Spleen (tissue), 11 donors: ENCODE measurements at regions not wholly inside any gene's neighbourhood (a gene's known extent, or its start where the extent isn't known, plus 50 kb on each side); places are given as distances from the start of the nearest gene placed in this dataset.

Experiments used
- DNase-seq: peaks from one replicate; pipeline ENCODE4 v3.0.0-alpha.2; 2020
- H3K27ac ChIP-seq, 8 donors: fragments of 200-600 bp; sonication (generic) in 7 of 8; 1 replicate in 4 of 8; 2 replicates in 4 of 8; pipeline versions ENCODE4 v1.5.0 to v1.8.0; 2016 to 2021; ENCODE audit warnings: inconsistent platforms in 4 of 8, mild to moderate bottlenecking in 4 of 8, moderate library complexity in 1 of 8
- H3K27me3 ChIP-seq, 7 donors: fragments of 200-600 bp; sonication (generic) in 6 of 7; replicated peaks in 1 of 7; 1 replicate in 4 of 7; 2 replicates in 3 of 7; pipeline versions ENCODE4 v1.5.0 to v1.8.0; 2016 to 2021; ENCODE audit warnings: inconsistent platforms in 3 of 7, mild to moderate bottlenecking in 1 of 7
- H3K36me3 ChIP-seq, 6 donors: fragments of 200-600 bp; sonication (generic) in 5 of 6; 1 replicate in 4 of 6; 2 replicates in 2 of 6; pipeline versions ENCODE4 v1.5.0 to v1.8.0; 2016 to 2021; ENCODE audit warnings: inconsistent platforms in 2 of 6
- H3K4me1 ChIP-seq, 6 donors: fragments of 200-600 bp; sonication (generic) in 5 of 6; 1 replicate in 3 of 6; 2 replicates in 3 of 6; pipeline versions ENCODE4 v1.5.0 to v1.8.0; 2016 to 2021; ENCODE audit warnings: inconsistent platforms in 3 of 6
- H3K4me3 ChIP-seq, 8 donors: fragments of 200-600 bp; sonication (generic) in 7 of 8; 1 replicate in 4 of 8; 2 replicates in 4 of 8; pipeline versions ENCODE4 v1.5.0 to v1.8.0; 2016 to 2021; ENCODE audit warnings: inconsistent platforms in 4 of 8, mild to moderate bottlenecking in 4 of 8, moderate library complexity in 2 of 8
- H3K9me3 ChIP-seq, 8 donors: fragments of 200-600 bp; sonication (generic) in 7 of 8; 1 replicate in 4 of 8; 2 replicates in 4 of 8; pipeline versions ENCODE4 v1.5.0 to v1.8.0; 2016 to 2021; ENCODE audit warnings: inconsistent platforms in 4 of 8
- POLR2A ChIP-seq, 3 donors: fragments of 450-650 bp; IDR thresholded peaks; one replicate each; pipeline ENCODE4 v1.5.1; 2017; ENCODE audit warnings: antibody characterized with exemption in 3 of 3, mild to moderate bottlenecking in 1 of 3
- POLR2AphosphoS5 ChIP-seq, 3 donors: sonication (generic); formaldehyde crosslinking; IDR thresholded peaks; one replicate each; pipeline ENCODE4 v1.5.1; 2017; ENCODE audit warnings: antibody characterized with exemption in 3 of 3
- WGBS, 5 donors: extraction: QIAGEN DNeasy Blood & Tissue Kit in 3 of 5; methylation state at CpG; one replicate each; pipeline versions ENCODE4 v1.1.5 to v1.1.7; 2013 to 2018; 5-methylcytosine and 5-hydroxymethylcytosine counted together
- intact Hi-C: fragments of 100-400 bp; cut with DNase I; formaldehyde crosslinking; loops from one replicate; pipeline ENCODE4 v1.15.0; 2023; ENCODE audit warnings: low total_unique reads
- TF ChIP-seq, protein P1 (sequence below), 11 experiments: fragments of 200-600 bp in 7 of 11; fragments of 450-650 bp in 4 of 11; sonication (generic) in 4 of 11; IDR thresholded peaks in 8 of 11; conservative IDR thresholded peaks in 3 of 11; 1 replicate in 7 of 11; 2 replicates in 4 of 11; pipeline versions ENCODE4 v1.4.0 to v1.8.0; 2016 to 2021; ENCODE audit warnings: antibody characterized with exemption in 11 of 11, inconsistent platforms in 4 of 11, mild to moderate bottlenecking in 1 of 11
- donor health status: healthy with polysubstance abuse.
- donor health status: DM: no; HTN: no; CAD: no; lungs with moderate emphysema.
- donor health status: DM: no; HTN: no; CAD: no.
- donor health status: Bipolar disorder and iron deficiency.
- donor health status: healthy.
- donor health status: DM: no; HTN: no; CAD: no.
- donor health status: DM: yes; HTN: yes; CAD: no.

DNA sequence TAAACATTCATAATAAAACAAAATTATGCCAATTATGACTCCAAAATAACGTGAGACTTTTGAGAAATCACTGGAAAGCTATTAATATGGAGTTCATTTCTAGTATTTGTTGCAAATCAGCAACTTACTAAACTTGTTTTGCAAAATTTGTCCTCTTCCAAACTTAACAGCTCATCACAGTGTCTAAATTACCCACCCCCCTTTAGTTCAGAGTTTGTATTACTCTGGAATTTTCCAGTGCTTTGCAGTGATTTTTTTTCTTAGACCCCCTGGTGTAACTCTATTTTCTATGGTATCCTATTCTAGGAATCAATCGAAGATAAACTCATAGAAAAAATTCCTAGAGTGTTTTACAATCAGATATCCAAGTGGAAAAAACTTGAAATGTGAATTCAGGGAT, 72.4 kb upstream of the CACHD1 start:
- Histone ChIP-seq H3K27me3 (no peaks in the 10 kb centered on the region), H3K4me1 (no peaks in the 10 kb centered on the region), H3K4me3 (no peak overlapping the region), H3K36me3 (no peaks in the 10 kb centered on the region), H3K27ac (no peak overlapping the region), H3K9me3 (no peaks in the 10 kb centered on the region)
- WGBS, 5 donors = 74 to 86% (median 82%) methylated on average over 2 of the region's 2 CpGs
- intact Hi-C loops = no loop called here
- no peak for DNase-seq
- TF ChIP-seq, protein P1, sequence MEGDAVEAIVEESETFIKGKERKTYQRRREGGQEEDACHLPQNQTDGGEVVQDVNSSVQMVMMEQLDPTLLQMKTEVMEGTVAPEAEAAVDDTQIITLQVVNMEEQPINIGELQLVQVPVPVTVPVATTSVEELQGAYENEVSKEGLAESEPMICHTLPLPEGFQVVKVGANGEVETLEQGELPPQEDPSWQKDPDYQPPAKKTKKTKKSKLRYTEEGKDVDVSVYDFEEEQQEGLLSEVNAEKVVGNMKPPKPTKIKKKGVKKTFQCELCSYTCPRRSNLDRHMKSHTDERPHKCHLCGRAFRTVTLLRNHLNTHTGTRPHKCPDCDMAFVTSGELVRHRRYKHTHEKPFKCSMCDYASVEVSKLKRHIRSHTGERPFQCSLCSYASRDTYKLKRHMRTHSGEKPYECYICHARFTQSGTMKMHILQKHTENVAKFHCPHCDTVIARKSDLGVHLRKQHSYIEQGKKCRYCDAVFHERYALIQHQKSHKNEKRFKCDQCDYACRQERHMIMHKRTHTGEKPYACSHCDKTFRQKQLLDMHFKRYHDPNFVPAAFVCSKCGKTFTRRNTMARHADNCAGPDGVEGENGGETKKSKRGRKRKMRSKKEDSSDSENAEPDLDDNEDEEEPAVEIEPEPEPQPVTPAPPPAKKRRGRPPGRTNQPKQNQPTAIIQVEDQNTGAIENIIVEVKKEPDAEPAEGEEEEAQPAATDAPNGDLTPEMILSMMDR (IDR thresholded peaks at IDR 0.05 in 8 of 11, conservative IDR thresholded peaks at IDR 0.05 in 3 of 11) = no peak
- TF ChIP-seq POLR2AphosphoS5 (IDR thresholded peaks at IDR 0.05) (no peak), POLR2A (IDR thresholded peaks at IDR 0.05) (no peak)

DNA sequence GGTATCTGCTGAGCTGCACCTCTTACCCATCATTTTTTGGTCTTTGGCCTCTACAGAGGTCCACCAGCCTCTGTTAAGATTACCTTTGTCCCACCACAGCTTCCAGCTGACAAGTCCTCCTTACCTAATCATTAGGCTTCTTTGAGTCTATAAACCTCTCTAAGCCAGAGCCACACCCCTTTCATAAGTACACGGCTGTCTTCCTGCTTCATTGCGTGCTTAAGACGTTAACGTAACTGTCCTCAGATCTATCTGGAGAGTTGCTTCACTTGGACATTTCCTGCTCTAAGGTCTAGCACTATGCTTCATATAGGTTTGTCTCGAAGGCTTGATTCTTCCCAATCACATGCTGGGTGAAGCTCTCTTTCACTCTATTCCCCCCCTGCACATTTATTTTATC, 71.0 kb upstream of the CACHD1 start:
- WGBS, 5 donors = 53 to 88% (median 70%) methylated on average over 5 of the region's 5 CpGs
- DNase-seq = no peak
- TF ChIP-seq POLR2AphosphoS5 (IDR thresholded peaks at IDR 0.05) (no peak), POLR2A (IDR thresholded peaks at IDR 0.05) (no peak)
- TF ChIP-seq, protein P1 (IDR thresholded peaks at IDR 0.05 in 8 of 11, conservative IDR thresholded peaks at IDR 0.05 in 3 of 11) = no peak
- H3K4me1 ChIP-seq = no peaks in the 10 kb centered on the region
- no peak overlapping the region for H3K4me3 ChIP-seq
- H3K27ac ChIP-seq = no peak overlapping the region
- H3K36me3 ChIP-seq = no peaks in the 10 kb centered on the region
- intact Hi-C loops = no loop called here
- no peaks in the 10 kb centered on the region for H3K27me3 ChIP-seq
- H3K9me3 ChIP-seq = no peaks in the 10 kb centered on the region

DNA sequence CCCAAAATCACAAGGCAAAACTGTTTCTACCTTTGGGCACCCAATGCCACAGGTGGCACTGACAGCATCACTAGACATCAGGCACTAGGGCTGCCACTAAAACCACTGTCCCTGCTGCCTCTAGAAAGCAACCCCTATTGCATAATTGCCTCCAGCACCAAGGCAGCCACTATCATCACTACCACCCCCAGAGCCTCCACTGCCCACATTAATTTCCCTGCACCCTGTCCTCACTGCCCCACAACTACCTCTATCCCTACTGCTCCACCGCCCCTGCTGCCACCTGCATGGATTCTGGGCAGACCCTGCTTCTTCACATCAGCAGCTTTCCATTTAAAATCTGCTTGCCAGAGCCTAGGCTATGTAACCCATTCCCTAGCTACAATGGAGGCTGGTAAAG, 68.6 kb upstream of the CACHD1 start:
- Histone ChIP-seq H3K4me1 (no peaks in the 10 kb centered on the region), H3K27me3 (no peaks in the 10 kb centered on the region), H3K4me3 (no peak overlapping the region), H3K9me3 (no peaks in the 10 kb centered on the region), H3K36me3 (no peaks in the 10 kb centered on the region), H3K27ac (no peak overlapping the region)
- 78 to 94% (median 88%) methylated on average over 1 of the region's 1 CpG for WGBS, 5 donors
- intact Hi-C loops = no loop called here
- TF ChIP-seq POLR2A (IDR thresholded peaks at IDR 0.05) (no peak), POLR2AphosphoS5 (IDR thresholded peaks at IDR 0.05) (no peak)
- TF ChIP-seq, protein P1 (IDR thresholded peaks at IDR 0.05 in 8 of 11, conservative IDR thresholded peaks at IDR 0.05 in 3 of 11) = no peak
- DNase-seq = no peak

DNA sequence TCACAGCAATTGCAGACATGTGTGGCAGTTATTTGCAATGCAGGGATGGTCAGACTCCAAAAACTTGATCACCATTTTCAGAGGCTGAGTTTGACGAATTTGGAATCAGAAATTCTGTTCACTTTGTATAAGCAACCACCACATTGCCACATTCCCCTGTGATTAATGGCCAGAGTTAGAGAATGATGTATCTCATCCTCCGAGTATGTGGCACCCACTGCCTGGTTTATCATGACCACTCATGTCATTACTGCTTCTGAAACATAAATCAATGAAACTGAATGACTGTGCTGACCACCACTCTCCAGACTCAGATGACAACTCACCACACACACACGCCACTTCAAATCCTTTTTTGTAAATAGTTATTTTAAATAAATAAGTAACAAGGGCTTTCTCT, 66.6 kb upstream of the CACHD1 start:
- no peak for DNase-seq
- Histone ChIP-seq H3K36me3 (no peaks in the 10 kb centered on the region), H3K4me1 (no peaks in the 10 kb centered on the region), H3K4me3 (no peak overlapping the region), H3K9me3 (no peaks in the 10 kb centered on the region), H3K27ac (no peak overlapping the region), H3K27me3 (no peaks in the 10 kb centered on the region)
- TF ChIP-seq POLR2AphosphoS5 (IDR thresholded peaks at IDR 0.05) (no peak), POLR2A (IDR thresholded peaks at IDR 0.05) (no peak)
- TF ChIP-seq, protein P1 (IDR thresholded peaks at IDR 0.05 in 8 of 11, conservative IDR thresholded peaks at IDR 0.05 in 3 of 11) = no peak
- intact Hi-C loops = no loop called here
- 76 to 94% (median 88%) methylated on average over 3 of the region's 3 CpGs for WGBS, 5 donors
